Peyer's patch (tissue), 4 donors: ENCODE measurements at regions not wholly inside any gene's neighbourhood (a gene's known extent, or its start where the extent isn't known, plus 50 kb on each side); places are given as distances from the start of the nearest gene placed in this dataset.
A peak's percentile ranks its signal among the peaks of the same experiment; 100 is the strongest.

Experiments used
- POLR2A ChIP-seq, 2 donors: fragments of 450-650 bp; IDR thresholded peaks; one replicate each; pipeline ENCODE4 v1.5.1; 2017; ENCODE audit warnings: antibody characterized with exemption in 2 of 2, mild to moderate bottlenecking in 2 of 2, moderate library complexity in 2 of 2
- TF ChIP-seq, protein P1 (sequence below), 6 experiments: fragments of 450-650 bp in 4 of 6; fragments of 200-600 bp in 2 of 6; sonication (generic) in 1 of 6; IDR thresholded peaks; one replicate each; pipeline ENCODE4 v1.5.1; 2017 to 2019; ENCODE audit warnings: antibody characterized with exemption in 6 of 6, mild to moderate bottlenecking in 3 of 6, moderate library complexity in 1 of 6

DNA sequence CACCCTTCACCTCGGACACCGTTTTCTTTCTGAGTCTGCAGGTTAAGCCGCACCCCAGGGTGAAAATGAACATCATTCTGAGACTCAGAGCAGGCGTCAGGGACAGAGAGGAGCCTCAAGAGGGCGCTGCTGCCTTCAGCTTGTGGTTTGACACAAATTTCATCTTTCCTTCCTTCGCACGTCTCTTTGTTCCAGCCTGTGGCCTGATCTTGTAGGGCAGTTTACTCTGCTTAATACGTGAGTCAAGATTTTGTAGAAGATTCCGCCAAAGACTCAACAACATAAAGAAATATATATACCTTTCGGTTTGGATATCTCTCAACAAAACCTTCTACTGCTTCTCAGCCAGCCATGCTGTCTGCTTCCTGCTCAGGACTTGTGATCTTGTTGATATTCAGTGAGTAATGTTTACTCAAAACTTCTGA lies 329.3 kb upstream of the OR4E1 start:
- TF ChIP-seq, protein P1, sequence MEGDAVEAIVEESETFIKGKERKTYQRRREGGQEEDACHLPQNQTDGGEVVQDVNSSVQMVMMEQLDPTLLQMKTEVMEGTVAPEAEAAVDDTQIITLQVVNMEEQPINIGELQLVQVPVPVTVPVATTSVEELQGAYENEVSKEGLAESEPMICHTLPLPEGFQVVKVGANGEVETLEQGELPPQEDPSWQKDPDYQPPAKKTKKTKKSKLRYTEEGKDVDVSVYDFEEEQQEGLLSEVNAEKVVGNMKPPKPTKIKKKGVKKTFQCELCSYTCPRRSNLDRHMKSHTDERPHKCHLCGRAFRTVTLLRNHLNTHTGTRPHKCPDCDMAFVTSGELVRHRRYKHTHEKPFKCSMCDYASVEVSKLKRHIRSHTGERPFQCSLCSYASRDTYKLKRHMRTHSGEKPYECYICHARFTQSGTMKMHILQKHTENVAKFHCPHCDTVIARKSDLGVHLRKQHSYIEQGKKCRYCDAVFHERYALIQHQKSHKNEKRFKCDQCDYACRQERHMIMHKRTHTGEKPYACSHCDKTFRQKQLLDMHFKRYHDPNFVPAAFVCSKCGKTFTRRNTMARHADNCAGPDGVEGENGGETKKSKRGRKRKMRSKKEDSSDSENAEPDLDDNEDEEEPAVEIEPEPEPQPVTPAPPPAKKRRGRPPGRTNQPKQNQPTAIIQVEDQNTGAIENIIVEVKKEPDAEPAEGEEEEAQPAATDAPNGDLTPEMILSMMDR (IDR thresholded peaks at IDR 0.05) = peak in 2 of 6 experiments; percentile 15 to 25
- no peak for TF ChIP-seq POLR2A (IDR thresholded peaks at IDR 0.05)
